Activated naive CD4-positive, alpha-beta T cell treated with anti-CD3 and anti-CD28 coated beads, Interleukin-2, amount 50 U/mL, for 16 hours (primary cell): ENCODE measurements at regions not wholly inside any gene's neighbourhood (a gene's known extent, or its start where the extent isn't known, plus 50 kb on each side); places are given as distances from the start of the nearest gene placed in this dataset.
"Not testable (repeated sequence)": the region's sequence is repeated elsewhere in the genome, so short reads cannot be mapped to it uniquely, and the experiment has no call there.

Experiments used
- DNase-seq: peaks from one replicate; pipeline ENCODE4 v3.0.0-alpha.2; 2020

DNA sequence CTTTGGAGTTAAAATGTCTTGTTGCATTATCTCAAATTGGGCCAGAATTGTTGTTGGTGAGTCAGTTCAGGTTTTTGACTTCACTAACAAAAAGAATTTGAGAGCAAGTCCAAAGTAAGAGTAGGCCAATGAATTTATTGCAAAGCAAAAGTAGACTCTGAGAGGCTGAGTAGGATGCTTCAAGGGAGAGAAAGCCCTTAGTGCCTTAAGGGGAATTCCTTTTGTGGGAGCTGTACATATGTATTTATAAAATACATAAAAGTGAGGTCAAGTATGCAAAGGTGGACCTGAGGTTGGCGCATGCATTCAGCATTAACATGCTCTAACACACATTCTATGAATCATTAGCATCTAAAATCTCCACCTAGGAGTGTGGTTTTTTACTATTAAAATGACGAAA, 565.4 kb downstream of the GRXCR1 start:
- no peak for DNase-seq

DNA sequence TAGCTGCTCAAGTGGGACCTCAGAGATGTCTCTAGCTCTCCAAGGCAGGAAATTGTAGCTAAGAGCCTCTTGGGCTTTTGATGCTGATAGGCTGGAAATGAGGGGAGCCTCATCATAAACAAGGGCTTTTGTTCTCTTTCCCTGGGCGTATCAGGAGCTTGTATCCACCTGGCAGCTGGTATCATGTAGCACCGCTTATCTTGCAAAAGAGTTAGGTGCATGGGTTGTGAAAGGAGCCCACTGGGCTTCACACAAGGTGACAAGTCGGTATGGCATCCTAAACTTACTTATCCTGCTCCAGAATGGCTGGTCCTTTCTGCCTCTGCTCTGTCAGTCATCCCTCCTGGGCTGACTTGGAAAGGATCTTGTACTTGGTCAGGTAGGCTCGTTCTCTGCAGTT, 565.8 kb downstream of the GRXCR1 start:
- DNase-seq: no peak

DNA sequence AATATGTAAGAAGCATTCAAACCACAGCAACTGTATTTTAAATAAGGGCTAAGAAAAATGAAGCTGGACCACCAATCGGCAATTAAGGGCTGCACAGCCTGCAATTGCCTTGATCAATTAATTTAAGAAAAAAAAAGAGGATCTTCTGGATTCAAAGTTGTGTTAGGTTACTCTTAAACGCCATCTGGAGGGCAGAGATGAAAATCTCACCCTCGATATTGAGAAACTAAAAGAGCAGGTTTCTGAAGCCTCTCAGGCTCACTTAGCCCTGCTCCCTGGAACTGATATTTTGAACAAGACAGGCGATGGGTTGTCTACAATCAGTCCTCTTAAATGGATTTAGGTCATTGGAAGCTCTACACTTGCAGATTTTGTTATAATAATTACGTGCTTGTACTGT, 579.4 kb downstream of the GRXCR1 start:
- DNase-seq: no peak

DNA sequence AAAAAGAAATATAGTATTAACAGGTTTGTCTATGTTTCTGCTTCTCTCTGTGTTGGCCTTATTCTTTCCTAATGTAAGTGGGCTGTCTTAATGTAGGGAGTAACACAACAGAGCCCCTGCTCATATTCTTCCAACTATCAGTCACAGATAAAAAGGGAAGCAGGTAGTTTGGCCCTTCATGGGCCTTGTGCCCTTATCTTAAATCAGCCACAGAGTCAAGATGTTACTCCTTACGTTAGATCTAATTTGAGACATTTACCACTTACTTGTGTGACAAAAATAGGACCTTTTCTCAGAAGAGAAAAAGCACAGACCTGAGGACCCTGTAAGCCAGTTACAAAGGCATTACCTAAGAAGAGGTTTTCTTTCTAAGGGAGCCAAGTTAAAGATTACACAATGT, 589.0 kb downstream of the GRXCR1 start:
- no peak for DNase-seq

- no peak for DNase-seq
These were observed 592.7 kb downstream of the GRXCR1 start for GRCh38 chr4:43485196-43485595.

- no peak for DNase-seq
These were observed 603.7 kb downstream of the GRXCR1 start for GRCh38 chr4:43496188-43496587.

DNA sequence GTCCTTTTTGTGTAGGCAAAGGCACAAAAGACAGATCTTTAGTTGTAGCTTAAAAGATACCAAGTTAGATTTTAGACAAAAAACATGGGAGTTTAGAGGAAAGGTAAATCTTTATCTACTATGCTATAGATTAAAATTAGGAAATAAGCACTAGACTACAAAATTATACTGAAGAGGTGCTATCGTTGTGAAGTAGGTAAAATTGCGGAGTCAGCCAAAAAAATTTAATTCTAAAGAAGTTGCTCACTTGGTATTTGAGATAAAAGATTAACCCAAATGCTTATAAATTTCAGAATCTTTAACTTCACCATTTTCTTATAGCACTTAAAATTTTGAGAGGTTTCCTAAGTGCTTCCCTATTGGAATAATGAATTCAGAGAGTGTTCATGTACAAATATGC, 604.1 kb downstream of the GRXCR1 start:
- no peak for DNase-seq

GRCh38 chr4:43505823-43506222, 613.3 kb downstream of the GRXCR1 start:
- DNase-seq: not testable (repeated sequence)

GRCh38 chr4:43512253-43512652, 619.7 kb downstream of the GRXCR1 start:
- DNase-seq: no peak

- no peak for DNase-seq
These were observed 633.1 kb downstream of the GRXCR1 start for GRCh38 chr4:43525646-43526045.

- no peak for DNase-seq
These were observed 655.0 kb downstream of the GRXCR1 start for GRCh38 chr4:43547561-43547960.

- no peak for DNase-seq
These were observed 658.6 kb downstream of the GRXCR1 start for GRCh38 chr4:43550981-43551627.

DNA sequence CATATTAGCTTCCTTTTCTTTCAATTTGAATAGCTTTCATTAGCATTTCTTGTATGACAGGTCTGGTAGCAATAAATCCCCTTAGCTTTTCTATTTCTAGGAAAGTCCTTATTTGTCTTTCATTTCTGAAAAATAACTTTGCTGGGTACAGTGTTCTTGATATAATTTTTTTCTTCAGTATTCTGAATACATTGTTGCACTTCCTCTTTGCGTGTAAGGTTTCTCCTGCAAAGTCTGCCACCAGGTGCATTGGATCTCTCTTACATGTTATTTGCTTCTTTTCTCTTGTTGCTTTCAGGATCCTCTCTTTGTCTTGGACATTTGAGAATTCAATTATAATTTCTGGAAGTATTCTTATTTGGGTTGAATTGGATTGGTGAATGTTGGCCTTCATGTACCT, 663.7 kb downstream of the GRXCR1 start:
- DNase-seq: no peak

GRCh38 chr4:43560047-43560446, 667.5 kb downstream of the GRXCR1 start:
- no peak for DNase-seq

DNA sequence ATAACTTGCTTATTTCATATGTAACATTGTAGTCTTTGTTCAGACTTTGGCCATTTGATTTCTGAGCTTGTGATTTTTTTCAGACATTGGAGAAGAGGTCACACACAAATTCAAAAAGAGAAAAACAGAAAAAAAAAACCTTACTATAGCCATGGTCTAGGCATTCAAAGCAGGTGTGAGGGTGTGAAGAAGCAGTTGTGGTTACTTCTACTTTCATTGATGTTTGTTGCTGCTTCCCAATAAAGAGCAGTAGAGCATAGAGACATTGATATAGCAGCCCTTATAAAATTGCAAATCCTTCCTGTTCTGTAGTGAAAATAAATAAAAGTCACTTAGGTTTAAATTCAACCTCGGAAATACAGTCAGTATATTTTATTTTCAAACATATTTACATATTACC, 671.6 kb downstream of the GRXCR1 start:
- no peak for DNase-seq

DNA sequence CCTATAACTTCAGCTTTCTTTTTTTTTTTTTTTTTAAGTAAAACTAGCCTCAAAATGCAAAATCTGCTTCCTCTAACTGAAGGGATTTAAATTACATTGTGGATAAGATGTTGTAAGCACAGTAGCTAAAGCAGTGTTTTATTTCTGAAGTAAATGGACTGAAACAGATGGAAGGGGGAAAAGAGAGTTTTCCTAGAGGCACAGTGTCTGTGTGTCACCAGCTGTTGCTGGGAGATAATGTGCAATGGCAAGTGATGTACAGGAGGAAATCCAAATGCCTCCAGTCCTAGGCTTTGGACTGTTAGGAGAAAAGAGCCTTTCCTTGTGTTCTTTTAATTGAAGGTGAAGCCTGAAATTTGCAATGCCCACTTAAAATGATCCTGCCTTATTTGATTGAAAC, 672.1 kb downstream of the GRXCR1 start:
- DNase-seq: no peak

- DNase-seq: no peak
These were observed 675.1 kb downstream of the GRXCR1 start for GRCh38 chr4:43567644-43568043.

DNA sequence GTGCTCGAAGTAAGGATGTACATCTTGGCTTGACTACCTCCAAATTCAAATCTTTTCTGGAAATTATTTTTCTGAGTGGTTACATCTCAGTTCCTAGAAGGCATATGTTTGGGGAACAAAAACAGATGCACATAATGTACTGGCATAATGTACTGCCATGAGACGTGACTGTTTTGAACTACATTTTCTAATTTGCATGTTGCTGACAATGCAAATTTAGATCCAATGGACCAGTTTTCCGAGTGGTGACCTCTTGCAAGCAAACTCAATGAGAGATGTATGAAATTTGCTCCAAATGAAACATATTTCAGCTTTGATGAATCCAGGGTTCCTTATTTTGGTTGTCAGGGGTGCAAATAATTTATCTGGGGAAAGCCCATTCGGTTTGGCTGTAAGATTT, 694.3 kb downstream of the GRXCR1 start:
- no peak for DNase-seq

GRCh38 chr4:43587758-43588157, 695.2 kb downstream of the GRXCR1 start:
- DNase-seq: no peak

- DNase-seq: no peak
These were observed 714.9 kb downstream of the GRXCR1 start for GRCh38 chr4:43607400-43607799.

GRCh38 chr4:43607827-43608461, 715.4 kb downstream of the GRXCR1 start:
- no peak for DNase-seq

GRCh38 chr4:43619219-43619618, 726.7 kb downstream of the GRXCR1 start:
- DNase-seq: no peak

- DNase-seq: not testable (repeated sequence)
These were observed 745.4 kb downstream of the GRXCR1 start for GRCh38 chr4:43637893-43638292.

DNA sequence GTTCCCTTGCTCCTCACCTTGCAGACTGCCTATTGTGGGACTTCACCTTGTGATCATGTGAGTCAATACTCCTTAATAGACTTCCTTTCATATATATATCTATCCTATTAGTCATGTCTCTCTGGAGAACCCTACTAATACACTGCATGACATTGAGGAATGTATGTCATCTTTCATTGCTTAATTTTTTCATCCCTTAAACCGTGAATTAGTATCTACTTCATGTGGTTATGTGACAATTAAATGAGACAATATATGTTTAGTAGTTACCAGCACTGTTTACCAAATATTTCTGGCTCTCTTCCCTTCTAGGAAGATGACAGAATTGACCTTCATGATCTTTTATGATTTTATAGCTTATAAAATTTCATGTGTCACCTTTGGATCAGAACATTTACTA, 759.5 kb downstream of the GRXCR1 start:
- DNase-seq: no peak

GRCh38 chr4:43659547-43659946, 767.0 kb downstream of the GRXCR1 start:
- not testable (repeated sequence) for DNase-seq
